GM12892 (cell line): ENCODE measurements at regions not wholly inside any gene's neighbourhood (a gene's known extent, or its start where the extent isn't known, plus 50 kb on each side); places are given as distances from the start of the nearest gene placed in this dataset.

ENCODE experiments used
- POLR2A ChIP-seq: IDR thresholded peaks from 2 replicates; pipeline ENCODE4 v1.6.1; 2011; ENCODE audit warnings: low read depth, low read length, control low read depth
- TAF1 ChIP-seq: IDR thresholded peaks from 2 replicates; pipeline ENCODE4 v1.6.1; 2011; ENCODE audit warnings: low read depth, mild to moderate bottlenecking, control low read depth, low read length, borderline replicate concordance

GRCh38 chr10:6925146-6925545, 345.1 kb upstream of the PRKCQ start:
- TF ChIP-seq POLR2A (no peak), TAF1 (no peak)
